ENCODE measurements at regions not wholly inside any gene's neighbourhood (a gene's known extent, or its start where the extent isn't known, plus 50 kb on each side); places are given as distances from the start of the nearest gene placed in this dataset.

DNA sequence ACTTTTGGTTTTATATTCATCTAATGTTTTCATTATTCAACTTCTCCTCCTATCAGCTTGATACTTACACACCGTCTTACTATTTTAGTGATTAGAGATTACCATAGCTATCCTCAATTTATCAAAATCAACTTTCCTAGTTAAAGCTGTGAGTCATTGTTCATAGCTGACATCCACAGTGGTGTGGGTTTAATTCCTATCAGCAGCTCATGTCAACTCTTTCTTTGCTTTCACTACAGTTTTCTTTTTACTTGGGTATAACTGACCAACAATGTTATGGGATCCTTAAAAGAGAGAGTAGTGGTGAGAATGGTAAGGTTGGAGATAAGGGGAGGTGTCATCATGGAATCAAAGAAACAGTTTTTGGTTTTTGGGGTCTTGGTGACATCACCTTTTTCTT lies 112.7 kb downstream of the NFKBIZ start:
- no peak for DNase-seq
- no peaks in the 10 kb centered on the region for H3K9me3 Mint-ChIP-seq
- TF ChIP-seq, protein P1, sequence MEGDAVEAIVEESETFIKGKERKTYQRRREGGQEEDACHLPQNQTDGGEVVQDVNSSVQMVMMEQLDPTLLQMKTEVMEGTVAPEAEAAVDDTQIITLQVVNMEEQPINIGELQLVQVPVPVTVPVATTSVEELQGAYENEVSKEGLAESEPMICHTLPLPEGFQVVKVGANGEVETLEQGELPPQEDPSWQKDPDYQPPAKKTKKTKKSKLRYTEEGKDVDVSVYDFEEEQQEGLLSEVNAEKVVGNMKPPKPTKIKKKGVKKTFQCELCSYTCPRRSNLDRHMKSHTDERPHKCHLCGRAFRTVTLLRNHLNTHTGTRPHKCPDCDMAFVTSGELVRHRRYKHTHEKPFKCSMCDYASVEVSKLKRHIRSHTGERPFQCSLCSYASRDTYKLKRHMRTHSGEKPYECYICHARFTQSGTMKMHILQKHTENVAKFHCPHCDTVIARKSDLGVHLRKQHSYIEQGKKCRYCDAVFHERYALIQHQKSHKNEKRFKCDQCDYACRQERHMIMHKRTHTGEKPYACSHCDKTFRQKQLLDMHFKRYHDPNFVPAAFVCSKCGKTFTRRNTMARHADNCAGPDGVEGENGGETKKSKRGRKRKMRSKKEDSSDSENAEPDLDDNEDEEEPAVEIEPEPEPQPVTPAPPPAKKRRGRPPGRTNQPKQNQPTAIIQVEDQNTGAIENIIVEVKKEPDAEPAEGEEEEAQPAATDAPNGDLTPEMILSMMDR (IDR thresholded peaks at IDR 0.05), result no peak
- H3K36me3 Mint-ChIP-seq (ENCODE audit: low read depth), result no peaks in the 10 kb centered on the region
- H3K27me3 Mint-ChIP-seq (ENCODE audit: low read depth, poor library complexity), result peaks cover 10% of the 10 kb centered on the region
- no peak overlapping the region for H3K27ac Mint-ChIP-seq
- H3K4me1 Mint-ChIP-seq, result peaks cover 9% of the 10 kb centered on the region
- H3K4me3 Mint-ChIP-seq, result no peak overlapping the region

DNA sequence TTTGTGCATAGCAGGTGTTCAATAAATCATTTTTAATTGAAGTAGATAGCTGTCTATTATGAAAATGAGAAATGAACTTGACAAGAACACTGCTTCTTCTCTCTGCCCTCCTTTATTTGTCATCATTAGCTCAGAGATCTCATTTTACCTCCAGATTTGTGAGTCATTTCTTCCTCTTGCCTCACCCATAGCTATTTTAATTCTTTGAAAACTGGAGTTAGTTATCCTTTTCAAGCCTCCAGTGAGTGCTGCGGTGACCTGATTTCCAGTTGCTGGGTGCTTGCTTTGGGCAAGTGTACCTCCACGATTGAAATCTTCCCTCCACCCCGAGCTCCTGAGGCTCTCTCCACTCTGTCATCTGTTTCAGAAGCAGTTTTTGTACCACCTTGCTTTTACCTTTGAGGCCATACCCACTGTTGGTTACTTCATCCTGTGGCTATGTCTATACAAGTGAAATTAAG lies 114.6 kb downstream of the NFKBIZ start:
- peaks cover under 1% of the 10 kb centered on the region for H3K9me3 Mint-ChIP-seq
- H3K4me3 Mint-ChIP-seq, result no peak overlapping the region
- peaks cover 5% of the 10 kb centered on the region for H3K27me3 Mint-ChIP-seq (ENCODE audit: low read depth, poor library complexity)
- TF ChIP-seq, protein P1 (IDR thresholded peaks at IDR 0.05), result no peak
- H3K36me3 Mint-ChIP-seq (ENCODE audit: low read depth), result no peaks in the 10 kb centered on the region
- DNase-seq, result no peak
- H3K4me1 Mint-ChIP-seq, result peaks cover 9% of the 10 kb centered on the region
- no peak overlapping the region for H3K27ac Mint-ChIP-seq

DNA sequence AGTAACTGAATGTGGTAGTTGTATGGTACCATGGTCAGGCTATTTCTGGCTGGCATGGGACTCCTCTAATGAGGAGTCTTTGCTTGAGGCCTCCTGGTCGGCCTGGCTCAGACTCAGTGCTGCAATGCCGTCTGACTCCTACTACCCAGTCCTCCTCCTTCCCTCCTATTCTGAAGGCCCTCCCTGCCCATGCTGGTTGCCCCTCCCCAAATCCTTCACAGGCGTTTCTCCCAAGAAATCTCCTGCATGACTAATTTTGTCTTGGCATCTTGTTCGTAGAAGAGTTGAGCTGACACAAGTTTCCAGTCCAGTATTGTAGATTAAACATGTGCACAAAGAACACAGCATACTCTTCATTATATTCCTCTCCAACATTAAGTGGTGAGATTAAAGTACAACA lies 115.5 kb downstream of the NFKBIZ start:
- Mint-ChIP-seq H3K27ac (no peak overlapping the region), H3K4me1 (peaks cover 9% of the 10 kb centered on the region), H3K9me3 (peaks cover 6% of the 10 kb centered on the region), H3K27me3 (ENCODE audit: low read depth, poor library complexity) (peaks cover 6% of the 10 kb centered on the region), H3K4me3 (no peak overlapping the region), H3K36me3 (ENCODE audit: low read depth) (no peaks in the 10 kb centered on the region)
- no peak for DNase-seq
- TF ChIP-seq, protein P1 (IDR thresholded peaks at IDR 0.05), result no peak

DNA sequence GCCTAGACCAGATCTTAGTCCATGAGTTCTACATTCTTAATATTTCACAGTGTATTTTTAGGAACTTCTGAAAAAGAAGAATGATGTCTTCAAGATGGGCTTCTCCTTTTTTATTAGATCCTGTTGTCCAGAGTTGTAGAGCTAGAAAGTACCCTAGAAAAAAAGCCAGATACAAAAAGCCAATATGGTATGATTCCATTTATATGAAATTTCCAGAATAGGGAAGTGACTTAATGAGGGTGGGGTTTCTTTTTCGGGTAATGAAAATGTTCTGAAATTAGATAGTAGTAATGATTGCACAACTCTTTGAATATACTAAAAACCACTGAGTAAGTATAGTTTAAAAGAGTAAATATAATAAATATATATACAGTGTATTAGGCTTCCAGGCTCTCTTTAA lies 116.9 kb downstream of the NFKBIZ start:
- TF ChIP-seq, protein P1 (IDR thresholded peaks at IDR 0.05), result no peak
- H3K9me3 Mint-ChIP-seq, result peaks cover 12% of the 10 kb centered on the region
- peaks cover 9% of the 10 kb centered on the region for H3K4me1 Mint-ChIP-seq
- DNase-seq, result no peak
- peaks cover 9% of the 10 kb centered on the region for H3K27me3 Mint-ChIP-seq (ENCODE audit: low read depth, poor library complexity)
- H3K36me3 Mint-ChIP-seq (ENCODE audit: low read depth), result no peaks in the 10 kb centered on the region
- no peak overlapping the region for H3K4me3 Mint-ChIP-seq
- H3K27ac Mint-ChIP-seq, result no peak overlapping the region

DNA sequence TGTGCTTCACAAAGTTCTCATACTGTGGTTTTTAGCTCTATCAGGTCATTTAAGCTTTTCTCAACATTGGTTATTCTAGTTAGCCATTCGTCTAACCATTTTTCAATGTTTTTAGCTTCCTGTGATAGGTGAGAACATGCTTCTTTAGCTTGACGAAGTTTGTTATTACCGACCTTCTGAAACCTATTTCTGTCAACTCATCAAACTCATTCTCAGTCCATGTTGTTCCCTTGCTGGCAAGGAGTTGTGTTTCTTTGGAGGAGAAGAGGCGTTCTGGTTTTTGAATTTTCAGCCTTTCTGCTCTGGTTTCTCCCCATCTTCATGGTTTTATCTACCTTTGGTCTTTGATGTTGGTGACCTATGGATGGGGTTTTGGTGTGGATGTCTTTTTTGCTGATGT lies 120.9 kb downstream of the NFKBIZ start:
- no peaks in the 10 kb centered on the region for H3K36me3 Mint-ChIP-seq (ENCODE audit: low read depth)
- TF ChIP-seq, protein P1 (IDR thresholded peaks at IDR 0.05), result no peak
- peaks cover 7% of the 10 kb centered on the region for H3K27me3 Mint-ChIP-seq (ENCODE audit: low read depth, poor library complexity)
- no peak for DNase-seq
- no peak overlapping the region for H3K27ac Mint-ChIP-seq
- H3K4me1 Mint-ChIP-seq, result peaks cover 5% of the 10 kb centered on the region
- peaks cover 12% of the 10 kb centered on the region for H3K9me3 Mint-ChIP-seq
- H3K4me3 Mint-ChIP-seq, result no peak overlapping the region

DNA sequence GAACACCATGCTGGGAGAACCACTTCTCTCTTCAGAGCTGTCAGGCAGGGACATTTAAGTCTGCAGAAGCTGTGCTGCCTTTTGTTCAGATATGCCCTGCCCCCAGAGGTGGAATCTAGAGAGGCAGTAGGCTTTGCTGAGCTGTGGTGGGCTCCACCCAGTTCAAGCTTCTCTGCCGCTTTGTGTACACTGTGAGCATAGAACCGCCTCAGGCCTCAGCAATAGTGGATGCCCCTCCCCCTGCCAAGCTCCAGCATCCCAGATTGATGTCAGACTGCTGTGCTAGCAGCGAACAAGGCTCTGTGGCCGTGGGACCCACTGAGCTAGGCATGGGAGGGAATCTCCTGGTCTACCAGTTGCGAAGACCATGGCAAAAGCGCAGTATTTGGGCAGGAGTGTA lies 121.6 kb downstream of the NFKBIZ start:
- Mint-ChIP-seq H3K9me3 (peaks cover 12% of the 10 kb centered on the region), H3K27ac (no peak overlapping the region), H3K4me1 (peaks cover 5% of the 10 kb centered on the region), H3K36me3 (ENCODE audit: low read depth) (no peaks in the 10 kb centered on the region), H3K4me3 (no peak overlapping the region), H3K27me3 (ENCODE audit: low read depth, poor library complexity) (peaks cover 8% of the 10 kb centered on the region)
- no peak for DNase-seq
- TF ChIP-seq, protein P1 (IDR thresholded peaks at IDR 0.05), result no peak
